GM21723 (cell line): ENCODE measurements at regions not wholly inside any gene's neighbourhood (a gene's known extent, or its start where the extent isn't known, plus 50 kb on each side); places are given as distances from the start of the nearest gene placed in this dataset.

ENCODE experiments used
- ATAC-seq: cut with Tn5 transposase; IDR thresholded peaks from one replicate; pipeline ENCODE4 v1.9.1; 2021; ENCODE audit warnings: mild to moderate bottlenecking, moderate library complexity; ENCODE audit not compliant: unreplicated experiment

DNA sequence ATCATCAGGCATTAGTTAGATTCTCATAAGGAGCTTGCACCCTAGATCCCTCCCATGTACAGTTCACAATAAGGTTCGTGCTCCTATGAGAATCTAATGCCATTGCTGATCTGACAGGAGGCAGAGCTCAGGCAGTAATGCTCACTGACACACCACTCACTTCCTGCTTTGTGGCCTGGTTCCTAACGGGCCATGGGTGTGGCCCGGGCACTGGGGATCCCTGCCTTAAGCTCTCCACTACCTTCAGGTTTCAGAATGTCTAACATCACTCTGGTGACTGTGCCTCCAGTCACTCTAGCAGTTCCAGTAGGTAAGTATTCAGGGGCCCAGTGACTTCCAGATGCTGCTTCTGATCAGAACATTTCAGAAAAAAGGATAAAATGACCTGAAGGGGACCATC, 152.4 kb downstream of the LRRC70 start:
- no peak for ATAC-seq

DNA sequence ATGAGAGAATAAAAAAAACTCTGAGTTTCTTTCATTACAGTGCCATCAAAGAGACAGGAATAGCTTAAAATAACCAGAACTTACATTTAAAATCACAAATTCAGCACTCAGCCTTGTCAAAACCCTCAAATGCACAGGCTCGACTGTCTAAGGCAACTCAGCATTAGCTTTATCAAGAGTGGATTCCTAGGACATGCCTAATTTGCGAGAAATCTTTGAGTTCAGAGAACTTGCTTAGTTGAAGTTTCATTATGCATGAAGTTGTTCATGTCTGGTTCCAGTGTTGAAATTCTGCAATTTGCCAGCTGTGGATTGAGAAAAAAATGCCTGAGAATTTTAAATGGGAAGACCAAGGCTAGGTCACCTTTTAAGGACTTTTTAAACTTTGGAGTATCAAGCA, 151.1 kb downstream of the LRRC70 start:
- ATAC-seq, result no peak

DNA sequence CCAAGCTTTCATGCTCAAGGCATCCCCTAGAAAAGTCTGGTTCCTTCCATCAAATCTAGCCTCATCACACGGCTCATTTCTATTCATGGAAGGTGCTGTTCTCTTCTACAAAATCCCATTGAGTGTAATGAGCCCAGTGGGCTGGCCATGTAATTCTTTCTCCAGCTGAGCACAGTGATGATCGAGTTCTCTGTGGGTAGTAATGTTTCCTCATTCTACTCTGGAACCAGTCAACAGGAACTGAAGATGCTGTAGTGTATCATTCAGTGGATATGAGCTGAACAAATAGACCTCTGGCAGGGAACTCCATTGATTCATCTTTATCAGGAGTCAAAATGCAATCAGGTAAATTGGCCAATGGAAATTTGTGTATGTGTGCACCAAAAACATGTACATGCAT, 149.2 kb downstream of the LRRC70 start:
- no peak for ATAC-seq

DNA sequence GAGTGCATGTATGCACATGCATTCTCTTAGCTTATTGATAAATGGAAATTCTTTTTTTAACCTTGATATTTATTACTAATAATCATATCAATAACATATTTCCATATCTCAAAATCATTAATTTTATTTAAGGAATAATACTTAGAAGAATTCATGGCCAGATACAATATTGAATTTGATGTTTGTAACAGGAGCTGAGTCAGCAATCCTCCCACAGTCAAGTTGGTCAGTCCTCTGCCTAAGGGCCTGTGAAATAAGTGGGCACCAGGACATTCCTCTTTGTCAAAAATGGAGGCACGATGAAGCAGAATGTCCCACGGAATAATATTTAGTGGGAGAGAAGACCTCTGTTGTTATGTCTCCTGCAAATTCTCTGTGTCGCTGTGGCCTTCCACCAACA, 148.6 kb downstream of the LRRC70 start:
- ATAC-seq, result no peak

DNA sequence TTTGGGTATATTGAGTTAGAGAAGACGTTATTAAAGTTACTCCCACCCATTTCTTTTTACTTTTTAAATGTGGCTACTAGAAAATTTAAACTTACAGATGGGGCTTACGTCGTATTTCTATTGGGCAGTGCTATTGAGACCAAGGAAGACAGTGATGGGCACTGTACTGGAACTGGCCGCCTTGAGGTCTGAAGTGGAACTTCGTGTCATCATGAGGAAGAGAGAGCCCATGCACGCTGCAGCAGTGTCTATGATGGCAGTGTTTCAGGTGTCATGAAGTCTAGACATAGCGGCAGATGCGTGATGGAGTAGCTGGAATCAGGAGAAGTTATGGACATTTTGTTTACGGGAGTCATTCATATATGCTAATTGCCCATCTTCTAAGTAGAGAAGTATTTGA, 143.7 kb downstream of the LRRC70 start:
- ATAC-seq, result no peak

DNA sequence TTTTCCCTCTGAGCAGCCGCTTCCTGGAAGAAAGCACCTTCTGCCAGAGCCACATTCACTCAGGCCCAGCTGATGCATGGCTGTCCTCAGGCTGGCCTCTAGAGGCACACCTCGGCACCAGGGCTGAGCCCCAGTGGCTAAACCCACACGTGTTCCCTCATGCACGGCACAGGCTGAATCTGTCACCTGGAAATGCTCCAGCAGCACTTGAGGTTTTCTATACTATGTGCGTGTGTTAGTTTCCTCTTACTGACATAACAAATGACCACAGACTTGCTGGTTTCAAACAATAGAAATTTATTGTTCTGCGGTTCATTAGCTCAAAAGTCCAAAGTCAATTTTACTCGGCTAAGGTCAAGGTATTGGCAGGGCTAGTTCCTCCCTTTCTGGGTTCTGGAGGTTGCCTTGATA, 141.4 kb downstream of the LRRC70 start:
- ATAC-seq, result peak; percentile 96

DNA sequence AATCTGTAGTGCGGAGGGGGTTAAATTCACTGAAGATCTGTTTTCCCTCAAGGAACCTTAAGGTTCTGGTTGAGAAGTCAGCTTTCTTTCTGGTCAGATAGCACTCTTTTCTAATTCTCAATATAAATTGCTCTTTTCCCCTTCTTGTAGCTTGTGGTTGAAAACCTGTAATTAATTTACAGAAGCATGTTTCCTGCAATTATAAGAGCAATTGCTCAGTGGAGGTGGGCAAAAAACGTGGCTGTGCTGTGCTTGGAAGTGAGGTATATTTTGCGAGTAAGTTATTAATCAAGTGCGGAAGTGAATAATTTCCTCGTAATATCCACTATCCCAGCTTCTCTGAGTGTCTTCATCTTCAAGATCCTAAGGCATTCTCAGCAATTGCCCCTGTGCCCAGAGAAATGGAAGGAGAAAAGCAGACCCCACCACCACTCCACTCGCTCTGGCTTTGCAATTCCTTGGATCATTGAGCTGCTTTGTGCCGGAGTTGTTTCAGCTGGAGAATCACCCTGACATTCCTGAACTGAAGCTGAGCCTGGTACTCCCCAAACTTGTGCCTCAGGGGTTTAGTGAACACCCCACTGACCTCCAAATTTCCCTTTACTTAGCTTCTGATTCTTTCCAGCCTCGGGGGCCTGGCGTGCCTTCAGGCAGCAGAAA, 140.6 kb downstream of the LRRC70 start:
- no peak for ATAC-seq

DNA sequence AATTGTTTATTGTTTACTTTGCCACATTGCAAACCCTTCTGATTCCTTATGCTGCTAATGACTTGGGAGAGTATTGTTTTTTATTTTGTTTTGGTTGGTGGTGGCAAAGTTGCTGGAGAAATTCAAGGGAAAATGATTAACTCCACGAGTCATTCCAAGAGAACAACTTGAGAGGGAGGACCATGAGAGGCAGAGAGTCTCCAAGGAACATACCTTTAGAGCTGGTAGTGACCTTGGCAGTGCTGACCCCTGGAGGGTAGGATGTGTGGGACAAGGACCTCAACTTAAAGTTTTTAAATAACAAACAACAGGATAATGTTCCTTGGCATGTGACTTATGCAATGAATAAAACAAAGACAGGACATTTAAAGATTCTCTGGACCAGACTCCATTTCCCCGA, 139.7 kb downstream of the LRRC70 start:
- ATAC-seq, result no peak

DNA sequence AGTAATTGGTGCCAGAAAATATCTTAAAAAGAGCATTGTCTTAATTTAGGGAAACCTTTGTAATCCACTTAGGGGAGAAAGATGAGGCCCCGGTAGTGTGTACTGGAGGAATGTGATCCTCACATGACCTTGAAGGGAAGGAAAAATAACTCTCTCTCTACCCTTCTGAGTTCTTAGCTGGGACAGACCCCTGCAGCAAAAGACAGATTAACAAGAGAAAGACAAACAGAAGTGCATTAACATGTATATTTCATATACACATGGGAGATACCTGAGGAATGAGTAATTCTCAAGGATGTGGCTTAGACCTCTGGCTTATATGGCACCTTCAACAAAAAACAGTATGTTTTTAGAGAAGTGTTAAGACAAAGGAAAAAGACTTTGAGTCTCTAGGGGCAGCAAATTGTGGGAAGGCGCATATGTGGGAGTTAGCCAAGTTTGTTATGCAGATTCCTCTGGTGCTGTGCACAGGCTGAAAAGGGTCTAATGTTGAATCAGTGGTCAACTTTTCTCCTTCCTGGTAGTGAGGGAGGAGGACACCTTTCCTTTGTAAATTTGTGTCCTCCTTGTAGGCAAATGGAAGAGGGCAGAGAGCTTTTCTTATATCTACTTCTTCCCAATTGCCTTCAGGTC, 138.8 kb downstream of the LRRC70 start:
- no peak for ATAC-seq

DNA sequence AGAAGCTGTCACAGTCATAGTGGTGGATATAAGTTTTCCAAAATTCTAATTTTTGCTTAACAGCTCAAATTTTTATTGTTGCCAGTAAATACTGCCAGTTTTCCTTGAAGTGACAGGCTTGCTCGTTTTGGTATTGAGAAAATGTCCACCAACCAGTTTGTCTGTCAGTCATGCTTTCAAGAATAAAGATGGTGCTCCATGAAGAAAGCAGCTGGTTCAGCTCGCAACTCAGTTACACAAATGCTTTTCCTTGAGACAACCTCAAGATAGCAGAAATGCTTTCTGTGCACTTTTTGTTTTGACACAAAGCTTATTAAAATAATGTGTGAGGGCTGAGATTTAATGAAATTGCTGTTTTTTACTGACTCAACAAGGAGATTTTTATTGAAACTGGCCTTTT, 135.7 kb downstream of the LRRC70 start:
- ATAC-seq, result no peak

DNA sequence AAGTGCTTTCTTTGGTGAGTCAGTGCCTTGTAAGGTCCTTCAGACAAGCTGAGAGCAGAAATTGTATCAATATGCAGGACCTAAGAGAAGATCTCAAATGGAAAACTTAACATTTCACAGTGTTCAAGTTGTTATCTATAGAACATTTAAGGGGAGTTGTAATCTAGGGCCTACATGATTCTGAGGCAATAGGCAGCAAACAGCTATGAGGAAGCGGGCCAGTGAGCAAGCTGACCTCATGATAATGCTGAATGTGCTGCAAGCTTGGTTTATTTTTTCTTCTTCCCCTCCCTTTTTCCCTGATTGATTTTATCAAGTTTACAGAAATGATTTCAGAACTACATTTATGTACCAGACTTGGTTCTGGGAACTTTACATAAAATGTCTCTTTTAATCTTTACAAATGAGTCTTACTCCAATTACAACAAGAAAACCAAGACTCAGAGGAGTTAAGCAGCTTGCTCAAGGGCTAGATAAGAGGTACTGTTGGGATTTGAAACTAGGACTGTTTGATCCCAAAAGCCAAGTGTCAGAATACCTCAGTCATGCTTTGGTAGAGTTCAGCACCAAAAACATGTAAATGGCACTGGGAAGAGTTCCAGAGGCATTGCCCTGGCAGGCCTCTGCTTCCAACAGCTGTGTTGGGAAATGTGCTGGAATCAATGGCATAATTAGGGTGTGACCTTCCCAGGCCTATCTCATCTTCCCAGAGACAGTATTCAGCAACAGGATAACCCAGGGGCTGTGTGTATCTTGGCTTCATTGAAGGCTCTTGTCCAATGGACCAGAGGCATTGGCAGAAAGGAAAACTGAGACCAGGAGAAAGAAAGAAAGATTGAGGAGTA, 130.1 kb downstream of the LRRC70 start:
- ATAC-seq, result no peak

DNA sequence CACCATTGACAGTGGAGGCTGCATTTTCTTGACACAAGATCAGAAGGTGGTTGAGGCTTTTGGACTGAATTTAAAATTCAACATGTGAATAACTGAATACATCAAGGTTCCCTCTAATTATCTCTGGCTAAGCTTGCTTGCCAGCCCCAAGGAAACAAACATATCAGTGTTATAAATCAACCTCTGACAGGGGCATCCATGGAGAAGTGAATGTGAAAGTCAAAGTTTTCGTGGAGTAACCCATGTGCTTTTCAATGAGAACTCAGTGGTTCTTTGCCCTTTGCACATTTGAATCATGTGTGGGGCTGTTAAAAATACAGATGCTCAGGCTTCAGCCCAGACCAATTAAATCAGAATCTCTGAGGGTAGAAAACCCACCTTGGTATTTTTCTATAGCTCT, 128.9 kb downstream of the LRRC70 start:
- ATAC-seq, result no peak

DNA sequence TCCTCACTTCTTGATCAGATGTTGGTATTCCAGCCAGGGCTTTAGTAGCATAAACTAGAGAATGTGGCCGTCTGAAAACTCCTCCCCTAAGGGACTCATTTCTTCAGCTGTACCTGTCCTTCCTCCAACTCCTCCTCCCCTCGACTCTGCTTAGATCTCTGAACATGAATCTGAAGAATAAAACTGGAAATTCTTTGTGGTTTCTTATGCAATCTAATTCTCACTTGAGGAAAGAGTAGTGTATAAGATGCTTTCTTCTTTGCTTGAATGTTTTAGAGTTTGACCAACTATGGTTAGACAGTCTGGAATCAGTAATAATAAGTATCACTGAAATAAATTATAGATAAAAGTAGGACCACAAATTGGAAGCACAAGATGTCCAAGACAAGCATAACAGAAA, 128.5 kb downstream of the LRRC70 start:
- no peak for ATAC-seq

DNA sequence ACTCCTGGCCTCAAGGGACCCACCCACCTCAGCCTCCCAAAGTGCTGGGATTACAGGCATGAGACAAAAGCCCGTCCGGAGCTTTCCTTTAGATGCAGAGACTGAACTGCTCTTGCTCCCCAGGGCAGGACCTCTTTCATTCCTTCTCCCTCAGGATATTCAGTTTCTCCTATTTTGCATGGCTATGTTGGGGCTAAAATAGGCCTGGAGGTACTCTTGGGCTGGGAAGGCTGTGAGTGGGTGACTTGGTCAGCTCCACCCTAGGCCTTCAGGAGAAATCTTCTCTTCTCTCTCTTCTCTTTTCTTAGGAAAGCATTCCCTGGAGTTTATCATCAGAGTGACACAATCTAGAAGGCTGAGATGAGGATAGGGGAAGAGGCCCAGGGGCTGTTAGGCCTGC, 126.4 kb downstream of the LRRC70 start:
- ATAC-seq, result no peak

DNA sequence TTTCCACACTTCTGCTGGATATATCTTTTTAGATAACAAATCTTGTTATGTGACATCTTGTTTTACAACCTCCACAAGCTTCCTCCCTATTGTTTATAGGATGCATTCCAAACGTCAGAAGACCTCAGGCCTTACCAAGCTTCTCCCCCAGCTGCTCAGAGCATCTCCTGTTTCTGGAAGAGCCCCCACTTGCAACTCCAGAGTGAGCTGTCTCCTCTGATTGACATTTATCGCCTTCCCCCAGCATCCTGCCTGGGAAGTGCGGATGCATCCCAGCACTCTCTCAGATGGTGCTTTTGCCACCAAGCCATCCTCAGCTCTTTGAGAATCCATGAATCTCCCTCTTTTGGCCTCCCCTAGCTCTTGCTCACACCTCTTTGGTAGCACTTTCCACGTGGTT, 123.5 kb downstream of the LRRC70 start:
- ATAC-seq, result no peak

DNA sequence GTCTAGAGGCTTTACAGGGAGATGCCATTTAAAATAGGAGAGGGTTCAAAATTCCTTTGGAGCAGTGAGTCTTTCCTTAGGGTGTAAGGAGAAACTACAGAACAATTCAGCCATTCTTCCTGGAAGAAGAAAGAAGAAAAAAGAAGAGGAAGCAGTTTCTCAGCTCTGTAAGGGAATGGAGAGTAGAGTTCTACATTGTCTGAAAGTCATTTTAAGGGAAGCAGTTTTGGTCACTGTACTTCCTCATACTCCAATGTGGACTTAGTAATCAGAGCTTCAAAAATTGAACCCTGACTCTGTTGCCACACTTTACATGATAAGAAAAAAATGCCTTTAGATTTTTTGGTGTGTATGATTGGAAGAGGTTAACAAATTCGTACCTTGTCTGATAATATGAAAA, 122.4 kb downstream of the LRRC70 start:
- ATAC-seq, result no peak

DNA sequence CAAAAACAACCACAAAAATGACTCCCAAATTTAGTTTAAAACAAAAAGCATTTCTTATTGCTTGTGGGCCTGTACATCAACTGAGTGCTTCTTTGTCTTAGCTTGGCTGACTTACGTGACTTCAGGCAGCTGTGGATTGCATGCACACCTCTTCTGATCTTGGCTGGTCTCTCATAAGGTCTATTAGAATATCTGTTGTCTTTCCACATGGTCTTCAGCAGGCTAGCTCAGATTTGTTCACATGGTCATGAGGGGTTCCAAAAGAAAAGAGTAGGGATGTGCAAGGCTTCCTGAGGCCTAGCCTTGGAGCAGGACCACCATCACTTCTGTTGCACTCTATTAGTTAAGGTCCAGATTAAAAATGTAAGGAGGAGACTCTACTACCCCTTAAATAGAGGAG, 120.1 kb downstream of the LRRC70 start:
- ATAC-seq, result no peak

DNA sequence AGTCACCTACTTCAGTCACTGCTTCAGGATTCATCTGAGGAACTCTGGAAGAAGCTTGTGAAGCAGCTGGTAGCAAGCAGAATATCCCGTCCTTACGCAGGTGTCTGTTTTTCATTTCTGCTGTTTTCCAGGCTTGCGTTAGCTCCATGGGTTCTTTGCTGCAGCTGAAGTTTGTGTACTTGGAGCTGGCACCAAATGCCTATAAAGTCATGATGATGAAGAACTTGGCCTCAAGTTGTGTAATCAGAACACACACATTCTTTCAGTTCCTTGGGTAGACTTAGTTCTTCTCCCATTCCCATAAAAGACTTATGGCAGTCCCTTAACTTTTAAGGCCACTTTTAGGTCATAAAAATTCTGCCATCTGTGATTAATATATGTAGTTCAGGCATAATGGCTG, 116.7 kb downstream of the LRRC70 start:
- ATAC-seq, result no peak

DNA sequence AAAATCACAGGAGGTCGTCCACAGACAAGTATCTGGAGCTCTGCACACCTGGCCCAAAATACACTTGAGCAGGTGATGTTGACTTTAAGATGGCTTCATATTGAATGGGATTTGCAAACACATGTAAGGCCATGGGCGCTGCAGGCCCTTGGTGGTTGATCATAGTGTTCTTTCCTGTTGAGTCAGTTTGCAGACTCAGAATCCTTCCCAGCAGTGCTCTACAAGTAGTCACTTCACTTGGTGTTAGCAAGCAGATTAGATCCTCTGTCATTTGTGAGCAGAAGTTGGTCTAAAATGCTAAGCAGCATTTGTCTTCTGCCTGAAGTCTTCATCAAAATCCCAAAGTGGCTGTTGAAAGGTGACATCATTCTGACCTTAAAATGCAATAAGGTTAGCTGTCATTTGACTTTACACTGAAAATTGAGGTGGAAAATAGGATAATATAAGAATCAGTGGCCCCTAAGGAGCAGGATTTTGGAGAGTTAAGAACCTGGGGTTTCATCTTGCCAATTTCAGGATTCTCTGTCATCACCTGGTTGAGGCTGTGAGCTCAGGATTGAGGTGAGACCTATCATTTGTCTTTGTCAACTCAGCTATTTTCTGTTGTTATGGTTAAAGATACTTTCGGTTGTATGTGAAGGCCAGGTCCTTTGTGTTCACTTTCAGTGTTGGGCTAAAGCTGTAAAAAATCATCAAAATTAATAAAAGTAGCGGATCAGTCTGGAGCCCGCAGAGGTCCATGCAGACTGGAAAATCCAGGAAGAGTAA, 114.5 kb downstream of the LRRC70 start:
- ATAC-seq, result no peak

DNA sequence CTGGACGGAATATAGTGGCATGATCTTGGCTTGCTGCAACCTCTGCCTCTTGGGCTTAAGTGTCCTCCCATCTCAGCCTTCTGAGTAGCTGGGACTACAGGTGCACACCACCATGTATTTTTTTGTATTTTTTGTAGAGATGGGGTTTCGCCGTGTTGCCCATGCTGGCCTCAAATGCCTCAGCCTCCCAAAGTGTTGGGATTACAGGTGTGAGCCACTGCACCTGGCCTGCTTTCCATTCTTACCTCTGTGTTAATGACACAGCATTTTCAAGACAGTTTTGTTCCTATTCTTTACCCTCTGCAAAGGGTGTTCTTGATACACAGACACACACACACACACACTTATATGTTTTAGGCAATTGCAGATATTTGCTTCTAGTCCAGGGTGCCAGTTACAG, 113.3 kb downstream of the LRRC70 start:
- no peak for ATAC-seq

DNA sequence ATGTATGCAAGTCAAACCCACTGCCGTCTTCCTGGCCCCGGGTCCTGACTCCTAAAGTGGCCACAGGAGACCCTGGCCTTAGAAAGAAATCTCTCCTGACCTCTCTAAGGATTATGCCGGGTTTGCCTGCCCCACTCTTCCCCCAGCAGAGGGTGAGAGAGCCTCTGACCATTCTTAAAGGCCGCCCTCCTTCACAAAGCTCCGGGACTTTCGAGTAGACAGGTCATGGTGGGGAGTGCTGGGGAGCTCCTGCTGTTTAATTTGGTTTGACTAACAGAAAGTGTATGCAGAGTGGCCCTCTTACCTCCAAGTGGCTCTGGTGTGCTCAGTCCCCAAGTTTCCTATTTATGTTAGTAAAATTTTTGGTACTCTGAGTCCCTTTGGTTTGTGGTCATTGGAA, 111.8 kb downstream of the LRRC70 start:
- ATAC-seq, result no peak
